C4-2B (cell line): ENCODE measurements at regions not wholly inside any gene's neighbourhood (a gene's known extent, or its start where the extent isn't known, plus 50 kb on each side); places are given as distances from the start of the nearest gene placed in this dataset.

ENCODE experiments used
- ZFX ChIP-seq: fragments of 450-650 bp; IDR thresholded peaks from 2 replicates; pipeline ENCODE4 v1.6.1; 2017
- TF ChIP-seq, protein P1 (sequence below): fragments of 450-650 bp; conservative IDR thresholded peaks from 2 replicates; pipeline ENCODE4 v1.5.1; 2017; ENCODE audit warnings: mild to moderate bottlenecking

DNA sequence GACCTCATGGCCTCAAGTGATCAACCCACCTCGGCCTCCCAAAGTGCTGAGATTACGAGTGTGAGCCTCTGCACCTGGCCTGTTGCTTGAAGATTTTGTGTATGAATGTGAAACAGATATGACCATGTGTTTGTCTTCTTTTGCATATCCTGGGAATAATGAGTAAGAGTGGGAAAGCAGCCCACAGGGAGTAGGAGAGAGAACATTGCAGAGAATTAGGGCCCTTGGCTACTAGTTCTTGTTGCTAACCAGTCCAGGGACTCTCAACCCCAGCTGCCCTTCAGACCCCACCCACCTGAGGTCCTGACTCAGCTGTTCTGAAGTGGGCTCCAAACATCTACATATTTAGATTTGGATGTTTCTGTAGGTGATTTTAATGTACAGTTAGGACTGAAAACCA lies 125.5 kb downstream of the MTX3 start:
- TF ChIP-seq, protein P1, sequence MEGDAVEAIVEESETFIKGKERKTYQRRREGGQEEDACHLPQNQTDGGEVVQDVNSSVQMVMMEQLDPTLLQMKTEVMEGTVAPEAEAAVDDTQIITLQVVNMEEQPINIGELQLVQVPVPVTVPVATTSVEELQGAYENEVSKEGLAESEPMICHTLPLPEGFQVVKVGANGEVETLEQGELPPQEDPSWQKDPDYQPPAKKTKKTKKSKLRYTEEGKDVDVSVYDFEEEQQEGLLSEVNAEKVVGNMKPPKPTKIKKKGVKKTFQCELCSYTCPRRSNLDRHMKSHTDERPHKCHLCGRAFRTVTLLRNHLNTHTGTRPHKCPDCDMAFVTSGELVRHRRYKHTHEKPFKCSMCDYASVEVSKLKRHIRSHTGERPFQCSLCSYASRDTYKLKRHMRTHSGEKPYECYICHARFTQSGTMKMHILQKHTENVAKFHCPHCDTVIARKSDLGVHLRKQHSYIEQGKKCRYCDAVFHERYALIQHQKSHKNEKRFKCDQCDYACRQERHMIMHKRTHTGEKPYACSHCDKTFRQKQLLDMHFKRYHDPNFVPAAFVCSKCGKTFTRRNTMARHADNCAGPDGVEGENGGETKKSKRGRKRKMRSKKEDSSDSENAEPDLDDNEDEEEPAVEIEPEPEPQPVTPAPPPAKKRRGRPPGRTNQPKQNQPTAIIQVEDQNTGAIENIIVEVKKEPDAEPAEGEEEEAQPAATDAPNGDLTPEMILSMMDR: no peak
- no peak for TF ChIP-seq ZFX
